ENCODE measurements at regions not wholly inside any gene's neighbourhood (a gene's known extent, or its start where the extent isn't known, plus 50 kb on each side); places are given as distances from the start of the nearest gene placed in this dataset.

GRCh38 chr13:105377452-105377851 is 1158.0 kb downstream of the EFNB2 start:
- no peak for DNase-seq

GRCh38 chr13:105370011-105370650 is 1165.3 kb downstream of the EFNB2 start:
- DNase-seq, result no peak

GRCh38 chr13:105368781-105369180 is 1166.7 kb downstream of the EFNB2 start:
- DNase-seq, result no peak

GRCh38 chr13:105365831-105366230 is 1169.6 kb downstream of the EFNB2 start:
- DNase-seq, result no peak

- no peak for DNase-seq
Observed at GRCh38 chr13:105365021-105365550, 1170.4 kb downstream of the EFNB2 start.

GRCh38 chr13:105364191-105364590 is 1171.3 kb downstream of the EFNB2 start:
- no peak for DNase-seq

- no peak for DNase-seq
Observed at GRCh38 chr13:105363261-105364190, 1171.9 kb downstream of the EFNB2 start.

GRCh38 chr13:105353654-105354053 is 1181.8 kb downstream of the EFNB2 start:
- DNase-seq, result no peak

GRCh38 chr13:105349082-105349723 is 1186.3 kb downstream of the EFNB2 start:
- DNase-seq, result no peak

GRCh38 chr13:105346141-105346775 is 1189.2 kb downstream of the EFNB2 start:
- DNase-seq, result no peak

GRCh38 chr13:105345730-105346129 is 1189.7 kb downstream of the EFNB2 start:
- DNase-seq, result no peak

- no peak for DNase-seq
Observed at GRCh38 chr13:105345131-105345530, 1190.3 kb downstream of the EFNB2 start.

- no peak for DNase-seq
Observed at GRCh38 chr13:105343134-105343806, 1192.2 kb downstream of the EFNB2 start.

- DNase-seq, result no peak
Observed at GRCh38 chr13:105342281-105342820, 1193.1 kb downstream of the EFNB2 start.

GRCh38 chr13:105341758-105342157 is 1193.7 kb downstream of the EFNB2 start:
- no peak for DNase-seq

GRCh38 chr13:105341256-105341655 is 1194.2 kb downstream of the EFNB2 start:
- DNase-seq, result no peak

- no peak for DNase-seq
Observed at GRCh38 chr13:105340061-105340606, 1195.3 kb downstream of the EFNB2 start.

GRCh38 chr13:105338773-105339172 is 1196.7 kb downstream of the EFNB2 start:
- DNase-seq, result no peak

- no peak for DNase-seq
Observed at GRCh38 chr13:105338006-105338405, 1197.5 kb downstream of the EFNB2 start.

GRCh38 chr13:105336706-105337576 is 1198.5 kb downstream of the EFNB2 start:
- no peak for DNase-seq

GRCh38 chr13:105334211-105334610 is 1201.3 kb downstream of the EFNB2 start:
- DNase-seq, result no peak
